CD4-positive, alpha-beta T cell treated with Interleukin-21 for 1 hour (primary cell): ENCODE measurements at regions not wholly inside any gene's neighbourhood (a gene's known extent, or its start where the extent isn't known, plus 50 kb on each side); places are given as distances from the start of the nearest gene placed in this dataset.
"Not testable (repeated sequence)": the region's sequence is repeated elsewhere in the genome, so short reads cannot be mapped to it uniquely, and the experiment has no call there.

ENCODE experiments used
- DNase-seq: peaks from one replicate; pipeline ENCODE4 v3.0.0-alpha.2; 2020

DNA sequence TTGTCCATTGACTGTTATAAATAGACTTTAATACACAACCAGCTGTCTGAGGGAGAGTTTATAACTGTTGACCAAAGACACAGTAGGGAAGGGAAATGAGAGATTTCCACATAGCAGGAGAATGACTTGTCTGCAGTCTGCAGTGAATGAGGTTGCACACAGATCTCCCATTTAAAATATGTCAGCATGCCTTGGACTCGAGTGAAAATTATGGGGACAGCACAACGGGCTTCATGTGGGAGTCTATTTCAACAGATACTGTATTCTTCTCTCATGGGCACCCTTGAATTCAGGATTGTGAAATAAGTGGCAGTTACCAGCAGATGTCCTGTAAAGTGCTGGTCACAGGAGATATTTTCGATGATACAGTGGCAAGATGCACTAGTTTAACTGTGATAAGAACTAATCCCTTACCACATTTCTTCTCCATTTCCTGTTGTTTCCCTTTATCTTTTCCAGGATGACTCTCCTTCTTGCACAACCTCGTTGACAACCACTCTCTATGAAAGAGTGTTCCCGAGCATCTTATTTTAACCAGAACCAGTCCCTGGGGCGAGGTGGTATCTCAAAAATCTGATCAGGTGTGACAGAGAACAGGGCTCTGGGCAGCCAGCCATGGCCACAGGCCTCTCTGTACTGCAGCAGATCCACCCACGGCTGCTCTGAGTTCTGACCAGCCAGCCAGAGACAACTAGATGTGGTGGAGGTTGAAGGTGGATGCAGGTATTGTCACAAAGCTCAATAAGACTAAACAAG is 51.5 kb upstream of the MAP3K1 start:
- no peak for DNase-seq

GRCh38 chr5:56763182-56763581 is 52.2 kb upstream of the MAP3K1 start:
- DNase-seq, result no peak

- DNase-seq, result no peak
Observed at GRCh38 chr5:56761151-56761885, 54.0 kb upstream of the MAP3K1 start.

GRCh38 chr5:56760723-56761122 is 54.6 kb upstream of the MAP3K1 start:
- DNase-seq, result no peak

DNA sequence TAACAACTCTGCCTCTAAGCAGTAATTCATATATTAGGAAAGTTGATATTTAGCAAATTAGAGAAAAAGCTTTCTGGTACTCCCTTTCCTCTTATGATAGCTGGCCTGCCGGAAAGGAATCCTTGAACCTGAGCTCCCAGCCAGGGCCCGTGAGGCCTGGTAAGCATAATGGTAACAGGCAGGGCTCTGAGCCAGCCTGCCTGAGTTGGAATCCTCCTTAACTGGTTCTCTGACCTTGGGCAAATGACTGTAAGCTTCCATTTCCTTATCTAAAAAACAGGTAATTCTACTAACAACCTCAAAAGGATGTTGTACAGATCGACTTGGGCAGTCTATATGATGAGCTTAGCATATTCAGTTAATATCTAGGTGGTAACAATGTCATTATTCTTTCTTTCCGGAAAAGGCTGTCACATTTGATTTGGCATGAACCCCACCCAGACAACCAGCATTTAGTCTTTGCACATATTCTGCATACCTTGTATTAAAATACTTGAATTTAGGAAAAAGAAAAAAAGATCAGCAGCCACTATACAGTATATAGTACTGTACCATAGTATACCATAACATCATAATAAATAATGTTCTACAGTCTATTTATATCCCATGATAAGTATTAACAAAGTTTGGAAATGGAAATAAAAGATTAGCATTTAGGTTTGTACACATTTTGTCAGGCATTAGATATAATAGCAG is 55.7 kb upstream of the MAP3K1 start:
- no peak for DNase-seq

- DNase-seq, result no peak
Observed at GRCh38 chr5:56757077-56757476, 58.3 kb upstream of the MAP3K1 start.

- DNase-seq, result no peak
Observed at GRCh38 chr5:56755036-56755555, 60.3 kb upstream of the MAP3K1 start.

DNA sequence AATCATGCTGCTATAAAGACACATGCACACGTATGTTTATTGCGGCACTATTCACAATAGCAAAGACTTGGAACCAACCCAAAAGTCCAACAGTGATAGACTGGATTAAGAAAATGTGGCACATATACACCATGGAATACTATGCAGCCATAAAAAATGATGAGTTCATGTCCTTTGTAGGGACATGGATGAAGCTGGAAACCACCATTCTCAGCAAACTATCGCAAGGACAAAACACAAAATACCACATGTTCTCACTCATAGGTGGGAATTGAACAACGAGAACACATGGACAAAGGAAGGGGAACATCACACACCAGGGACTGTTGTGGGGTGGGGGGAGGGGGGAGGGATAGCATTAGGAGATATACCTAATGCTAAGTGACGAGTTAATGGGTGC is 61.8 kb upstream of the MAP3K1 start:
- not testable (repeated sequence) for DNase-seq

DNA sequence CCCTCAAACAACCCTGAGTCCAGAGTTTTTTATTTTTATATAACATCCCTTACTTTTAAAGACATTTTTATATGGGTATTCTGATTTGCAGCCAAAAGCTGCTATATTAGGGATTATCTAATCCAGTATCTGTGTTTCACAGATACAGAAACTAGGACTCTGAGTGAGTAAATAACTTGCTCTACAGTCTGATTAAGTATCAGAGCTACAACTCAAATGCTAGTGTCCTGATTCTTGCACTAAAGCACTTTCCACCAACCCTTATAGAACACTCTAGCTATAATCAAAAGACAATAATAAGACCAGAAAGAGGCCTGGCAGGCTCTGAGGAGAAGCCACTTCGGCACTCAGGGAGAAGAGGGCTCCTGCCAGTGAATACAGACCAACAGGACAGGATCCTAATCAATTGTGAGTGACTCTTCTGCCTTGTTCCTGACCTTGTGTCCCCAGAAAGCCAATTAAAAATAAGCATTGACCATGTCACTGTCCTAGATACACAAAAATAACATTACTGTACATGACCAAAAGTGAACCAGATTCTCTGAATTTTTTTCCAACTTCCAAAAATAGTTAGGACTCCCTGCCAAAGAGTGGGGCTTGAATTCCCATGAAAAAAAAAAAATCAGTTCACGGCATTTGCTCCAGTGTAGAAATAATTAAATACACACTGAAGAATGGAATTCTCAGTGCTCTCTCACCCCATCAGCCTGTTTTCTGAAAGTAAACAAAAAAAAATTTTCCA is 63.6 kb upstream of the MAP3K1 start:
- DNase-seq, result no peak

GRCh38 chr5:56749842-56750241 is 65.5 kb upstream of the MAP3K1 start:
- no peak for DNase-seq

DNA sequence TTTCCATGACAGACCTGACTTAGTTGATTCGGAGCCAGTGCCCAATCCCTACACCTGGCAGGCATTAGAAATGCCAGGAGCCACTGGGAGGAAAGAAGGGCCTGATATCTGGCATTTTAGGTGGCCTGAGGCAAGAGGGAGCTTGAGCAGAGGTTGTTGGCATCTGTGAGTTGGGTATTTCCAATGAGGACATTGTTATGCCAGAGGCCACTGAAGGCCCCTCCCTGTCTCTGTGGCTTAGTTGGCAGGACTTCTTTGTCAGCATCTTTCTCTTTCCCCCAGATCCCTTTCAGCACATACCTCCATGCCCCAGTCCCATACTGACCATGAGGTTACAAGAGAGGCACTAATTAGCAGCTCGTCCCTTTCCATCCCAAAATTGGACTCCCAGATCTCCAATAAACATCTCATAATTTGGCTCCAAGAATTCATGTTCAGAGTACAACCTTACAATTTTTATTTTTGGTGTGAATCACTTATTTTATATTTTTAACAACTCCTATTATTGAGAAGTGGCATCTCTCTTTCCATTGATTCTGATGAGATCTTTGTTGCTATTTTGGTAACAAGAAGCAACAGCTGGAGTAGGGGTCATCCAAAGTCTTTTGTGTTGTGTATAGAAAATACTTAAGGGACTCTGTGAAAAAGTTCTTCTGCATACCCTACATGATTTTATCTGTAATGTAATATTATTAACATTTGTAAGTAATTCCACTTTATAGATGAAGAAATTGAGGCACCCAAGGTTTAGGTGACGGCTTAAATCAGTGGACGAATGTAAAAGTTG is 68.6 kb upstream of the MAP3K1 start:
- no peak for DNase-seq

DNA sequence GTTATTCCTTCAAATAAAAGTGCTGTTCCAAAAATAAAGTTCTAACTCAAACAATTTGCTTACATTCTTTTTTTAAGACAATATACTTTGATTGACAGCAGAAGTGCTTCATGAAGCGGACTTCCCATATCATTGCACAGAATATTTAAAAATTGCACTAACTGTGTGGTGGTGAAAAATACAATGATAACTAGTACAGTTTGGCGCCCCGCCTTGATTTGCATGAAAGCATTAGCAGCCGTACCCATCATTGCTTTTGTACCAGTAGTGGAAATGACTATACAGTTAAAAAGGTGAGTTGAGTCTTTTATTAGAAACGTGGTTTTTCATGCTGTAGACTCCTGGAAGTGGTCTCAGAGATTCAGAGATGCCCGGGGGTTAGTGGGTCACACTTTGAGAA is 69.5 kb upstream of the MAP3K1 start:
- DNase-seq, result no peak

GRCh38 chr5:56740868-56741267 is 74.5 kb upstream of the MAP3K1 start:
- no peak for DNase-seq

GRCh38 chr5:56739990-56740389 is 75.4 kb upstream of the MAP3K1 start:
- DNase-seq, result no peak

GRCh38 chr5:56737951-56738606 is 77.3 kb upstream of the MAP3K1 start:
- no peak for DNase-seq

GRCh38 chr5:56737002-56737621 is 78.2 kb upstream of the MAP3K1 start:
- DNase-seq, result no peak

GRCh38 chr5:56735849-56736641 is 79.3 kb upstream of the MAP3K1 start:
- DNase-seq, result no peak

GRCh38 chr5:56734091-56734694 is 81.2 kb upstream of the MAP3K1 start:
- DNase-seq, result no peak

- no peak for DNase-seq
Observed at GRCh38 chr5:56733580-56733979, 81.8 kb upstream of the MAP3K1 start.

- DNase-seq, result no peak
Observed at GRCh38 chr5:56732121-56732520, 83.2 kb upstream of the MAP3K1 start.
